PC-9 (cell line): ENCODE measurements at regions not wholly inside any gene's neighbourhood (a gene's known extent, or its start where the extent isn't known, plus 50 kb on each side); places are given as distances from the start of the nearest gene placed in this dataset.

Source experiments
- CTCF ChIP-seq: fragments of 200-600 bp; sonication (generic); conservative IDR thresholded peaks from 2 replicates; pipeline ENCODE4 v1.6.1; 2017; ENCODE audit warnings: mixed run types, antibody characterized with exemption, mild to moderate bottlenecking, moderate library complexity
- EZH2 ChIP-seq: fragments of 200-600 bp; sonication (generic); IDR thresholded peaks from 2 replicates; pipeline ENCODE4 v1.8.0; 2017; ENCODE audit warnings: antibody characterized with exemption, low read depth

DNA sequence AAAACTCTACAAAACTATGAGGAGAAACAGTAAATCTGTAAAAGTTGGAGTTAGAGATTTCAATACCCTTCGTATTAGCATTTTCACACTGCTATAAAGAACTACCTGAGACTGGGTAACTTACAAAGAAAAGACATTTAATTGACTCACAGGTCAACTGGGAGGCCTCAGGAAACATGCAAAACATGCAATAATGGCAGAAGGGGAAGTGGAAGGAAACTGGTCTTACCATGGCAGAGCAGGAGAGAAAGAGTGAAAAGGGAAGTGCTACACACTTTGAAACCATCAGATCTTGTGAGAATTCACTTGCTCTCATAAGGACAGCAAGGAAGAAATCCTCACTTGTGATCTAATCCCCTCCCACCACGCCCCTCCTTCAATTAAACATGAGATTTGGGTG, 949.9 kb downstream of the TECRL start:
- no peak for TF ChIP-seq CTCF
- TF ChIP-seq EZH2 = no peak
